OCI-LY3 (cell line): ENCODE measurements at regions not wholly inside any gene's neighbourhood (a gene's known extent, or its start where the extent isn't known, plus 50 kb on each side); places are given as distances from the start of the nearest gene placed in this dataset.

ENCODE experiments used
- EZH2phosphoT487 ChIP-seq: fragments of 200-600 bp; shearing (Covaris generic); IDR thresholded peaks from 2 replicates; pipeline ENCODE4 v1.6.1; 2018; ENCODE audit warnings: antibody characterized with exemption, mixed run types, low read depth
- TF ChIP-seq, protein P1 (sequence below): fragments of 200-600, 300-600 bp; sonication (generic); IDR thresholded peaks from 2 replicates; pipeline ENCODE4 v1.5.1; 2014; ENCODE audit warnings: antibody characterized with exemption, low read length, low read depth

DNA sequence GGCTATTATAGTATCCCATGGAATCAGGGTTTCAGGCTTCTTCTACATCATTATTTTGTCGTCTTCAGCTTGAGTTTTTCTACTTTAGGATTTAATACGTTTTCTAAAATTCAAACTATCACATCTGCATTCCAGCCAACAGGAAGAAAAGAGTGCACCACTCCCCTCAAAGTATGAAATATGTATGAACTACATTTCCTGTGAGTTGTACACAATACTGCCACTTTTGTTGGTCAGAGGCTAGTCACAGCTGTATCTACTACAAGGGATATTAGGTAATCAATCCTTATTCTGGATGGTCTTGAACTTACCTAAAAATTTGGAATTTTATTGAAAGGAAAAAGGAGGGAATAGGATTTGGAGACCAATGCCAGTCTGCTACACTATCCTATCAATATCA lies 235.6 kb upstream of the TBX18 start:
- TF ChIP-seq, protein P1, sequence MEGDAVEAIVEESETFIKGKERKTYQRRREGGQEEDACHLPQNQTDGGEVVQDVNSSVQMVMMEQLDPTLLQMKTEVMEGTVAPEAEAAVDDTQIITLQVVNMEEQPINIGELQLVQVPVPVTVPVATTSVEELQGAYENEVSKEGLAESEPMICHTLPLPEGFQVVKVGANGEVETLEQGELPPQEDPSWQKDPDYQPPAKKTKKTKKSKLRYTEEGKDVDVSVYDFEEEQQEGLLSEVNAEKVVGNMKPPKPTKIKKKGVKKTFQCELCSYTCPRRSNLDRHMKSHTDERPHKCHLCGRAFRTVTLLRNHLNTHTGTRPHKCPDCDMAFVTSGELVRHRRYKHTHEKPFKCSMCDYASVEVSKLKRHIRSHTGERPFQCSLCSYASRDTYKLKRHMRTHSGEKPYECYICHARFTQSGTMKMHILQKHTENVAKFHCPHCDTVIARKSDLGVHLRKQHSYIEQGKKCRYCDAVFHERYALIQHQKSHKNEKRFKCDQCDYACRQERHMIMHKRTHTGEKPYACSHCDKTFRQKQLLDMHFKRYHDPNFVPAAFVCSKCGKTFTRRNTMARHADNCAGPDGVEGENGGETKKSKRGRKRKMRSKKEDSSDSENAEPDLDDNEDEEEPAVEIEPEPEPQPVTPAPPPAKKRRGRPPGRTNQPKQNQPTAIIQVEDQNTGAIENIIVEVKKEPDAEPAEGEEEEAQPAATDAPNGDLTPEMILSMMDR: no peak
- no peak for TF ChIP-seq EZH2phosphoT487
